Stimulated activated naive CD8-positive, alpha-beta T cell treated with anti-CD3 and anti-CD28 coated beads, Interleukin-15, Interleukin-2, amounts not matched to agents 100 ng/mL and 50 ng/mL, for 24 hours (primary cell): ENCODE measurements at regions not wholly inside any gene's neighbourhood (a gene's known extent, or its start where the extent isn't known, plus 50 kb on each side); places are given as distances from the start of the nearest gene placed in this dataset.

Experiments
- H3K27ac Mint-ChIP-seq: one replicate; pipeline ENCODE4 v1.8.0; 2021; ENCODE audit warnings: mild to moderate bottlenecking, mixed read lengths
- H3K27me3 Mint-ChIP-seq: one replicate; pipeline ENCODE4 v1.8.0; 2021; ENCODE audit warnings: mixed read lengths
- H3K36me3 Mint-ChIP-seq: one replicate; pipeline ENCODE4 v1.8.0; 2021; ENCODE audit warnings: low read depth, mixed read lengths
- H3K4me1 Mint-ChIP-seq: one replicate; pipeline ENCODE4 v1.8.0; 2021; ENCODE audit warnings: low read depth, mixed read lengths
- H3K4me3 Mint-ChIP-seq: one replicate; pipeline ENCODE4 v1.8.0; 2021; ENCODE audit warnings: mild to moderate bottlenecking, mixed read lengths
- H3K9me3 Mint-ChIP-seq: one replicate; pipeline ENCODE4 v1.8.0; 2021; ENCODE audit warnings: mixed read lengths

GRCh38 chr1:221888801-221889200 lies 146.9 kb upstream of the DUSP10 start:
- Mint-ChIP-seq H3K9me3 (no peaks in the 10 kb centered on the region), H3K4me1 (peaks cover 9% of the 10 kb centered on the region), H3K4me3 (no peak overlapping the region), H3K27me3 (peaks cover 19% of the 10 kb centered on the region), H3K36me3 (no peaks in the 10 kb centered on the region), H3K27ac (no peak overlapping the region)

DNA sequence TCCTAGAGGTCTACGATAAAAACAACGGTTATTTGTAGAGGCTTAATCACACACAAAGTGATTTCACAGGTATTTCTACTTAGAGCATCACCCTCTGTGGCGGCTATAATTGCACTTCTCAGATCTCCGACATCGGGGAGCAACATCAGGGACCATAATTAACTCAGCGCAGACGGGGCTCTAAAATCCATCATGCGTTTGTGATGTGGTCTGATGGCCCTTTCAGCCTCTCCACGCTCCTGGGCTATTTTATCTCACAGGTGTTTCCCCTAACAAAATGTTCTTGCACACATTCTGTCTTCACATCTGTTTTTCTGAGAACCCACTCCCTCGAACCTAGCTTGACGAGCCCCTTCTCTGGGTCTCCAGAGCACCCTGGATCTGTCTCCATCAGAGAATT lies 146.3 kb upstream of the DUSP10 start:
- H3K9me3 Mint-ChIP-seq: no peaks in the 10 kb centered on the region
- H3K27me3 Mint-ChIP-seq: peaks cover 19% of the 10 kb centered on the region
- no peak overlapping the region for H3K4me3 Mint-ChIP-seq
- H3K4me1 Mint-ChIP-seq: peaks cover 9% of the 10 kb centered on the region
- H3K36me3 Mint-ChIP-seq: no peaks in the 10 kb centered on the region
- H3K27ac Mint-ChIP-seq: no peak overlapping the region

DNA sequence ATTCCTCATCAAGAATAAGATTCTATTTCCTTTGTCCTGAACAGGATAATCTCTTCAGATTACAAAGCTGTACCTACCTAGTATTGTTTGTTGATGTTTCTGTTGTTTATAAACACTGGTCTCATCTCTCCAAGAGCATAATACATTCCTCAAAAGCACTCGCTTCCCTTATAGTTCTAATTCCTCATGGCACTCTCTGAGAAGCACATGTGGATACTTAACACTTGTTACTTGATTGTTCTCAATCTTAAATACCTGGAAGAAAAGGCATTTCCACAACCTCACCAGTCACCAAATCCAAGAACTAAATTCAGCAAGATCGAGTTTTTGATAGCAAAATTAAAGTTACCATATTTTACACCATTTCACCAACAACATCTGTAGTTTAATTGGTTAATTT lies 145.9 kb upstream of the DUSP10 start:
- Mint-ChIP-seq H3K4me1 (peaks cover 9% of the 10 kb centered on the region), H3K27ac (no peak overlapping the region), H3K27me3 (peaks cover 19% of the 10 kb centered on the region), H3K36me3 (no peaks in the 10 kb centered on the region), H3K9me3 (no peaks in the 10 kb centered on the region), H3K4me3 (no peak overlapping the region)

- H3K4me3 Mint-ChIP-seq: no peak overlapping the region
- no peak overlapping the region for H3K27ac Mint-ChIP-seq
- no peaks in the 10 kb centered on the region for H3K9me3 Mint-ChIP-seq
- peaks cover 19% of the 10 kb centered on the region for H3K27me3 Mint-ChIP-seq
- H3K4me1 Mint-ChIP-seq: peaks cover 9% of the 10 kb centered on the region
- H3K36me3 Mint-ChIP-seq: no peaks in the 10 kb centered on the region
These were observed 145.5 kb upstream of the DUSP10 start for GRCh38 chr1:221887415-221887746.

DNA sequence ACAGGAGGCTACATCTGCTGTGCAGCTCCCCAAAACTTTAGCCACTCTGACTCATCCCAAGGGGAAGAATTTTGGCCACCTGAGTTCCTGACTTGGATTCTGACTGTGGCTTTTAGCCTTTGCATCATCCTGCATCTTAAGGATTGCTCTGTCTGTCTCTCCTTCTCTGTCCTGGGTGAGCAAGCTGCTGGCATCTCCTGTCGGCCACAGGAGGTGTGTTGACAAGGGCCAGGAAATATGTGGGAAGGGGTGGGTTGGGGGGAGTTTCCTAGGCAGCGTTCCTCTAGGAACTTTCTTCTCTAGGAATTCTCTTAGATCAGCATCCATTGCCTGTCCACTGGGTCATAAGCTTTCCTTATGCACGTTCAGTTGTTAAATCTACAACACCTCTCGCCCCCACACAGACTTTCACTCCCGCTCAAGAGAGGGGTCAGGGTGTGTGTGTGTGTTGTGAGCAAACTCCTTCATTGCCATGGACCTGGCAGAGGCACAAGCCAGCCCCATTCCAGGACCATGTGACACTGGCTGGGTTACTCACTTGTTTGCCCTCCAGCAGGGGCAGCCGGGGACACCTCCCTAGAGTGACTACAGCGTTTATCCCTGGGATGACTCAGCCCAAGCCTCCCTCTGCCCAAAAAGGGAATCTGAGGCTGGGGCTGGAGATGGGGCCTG lies 145.0 kb upstream of the DUSP10 start:
- peaks cover 19% of the 10 kb centered on the region for H3K27me3 Mint-ChIP-seq
- no peaks in the 10 kb centered on the region for H3K9me3 Mint-ChIP-seq
- peaks cover 9% of the 10 kb centered on the region for H3K4me1 Mint-ChIP-seq
- no peak overlapping the region for H3K4me3 Mint-ChIP-seq
- H3K36me3 Mint-ChIP-seq: no peaks in the 10 kb centered on the region
- H3K27ac Mint-ChIP-seq: no peak overlapping the region

DNA sequence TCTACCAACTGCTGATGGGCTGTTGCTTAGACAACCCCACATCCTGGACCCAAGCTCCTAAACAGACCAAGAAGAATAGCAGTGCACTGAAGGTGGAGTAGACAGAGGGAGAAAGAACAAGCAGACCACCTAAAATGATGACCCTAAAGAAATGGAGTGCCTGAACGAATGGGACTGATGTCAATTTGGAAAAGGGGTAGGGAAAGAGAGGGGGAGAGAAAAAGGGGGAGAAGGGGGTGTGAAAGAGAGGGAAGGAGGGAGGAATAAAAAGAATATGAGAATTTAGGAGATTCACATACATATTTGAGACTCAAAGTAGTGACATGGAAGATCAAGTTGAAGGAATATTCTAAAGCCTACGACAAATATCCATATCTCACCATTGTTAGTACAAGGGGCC lies 144.4 kb upstream of the DUSP10 start:
- Mint-ChIP-seq H3K4me1 (peaks cover 9% of the 10 kb centered on the region), H3K27ac (no peak overlapping the region), H3K4me3 (no peak overlapping the region), H3K36me3 (no peaks in the 10 kb centered on the region), H3K27me3 (peaks cover 19% of the 10 kb centered on the region), H3K9me3 (no peaks in the 10 kb centered on the region)

- Mint-ChIP-seq H3K4me1 (peaks cover 5% of the 10 kb centered on the region), H3K27ac (no peak overlapping the region), H3K27me3 (peaks cover 19% of the 10 kb centered on the region), H3K4me3 (no peak overlapping the region), H3K9me3 (no peaks in the 10 kb centered on the region), H3K36me3 (no peaks in the 10 kb centered on the region)
These were observed 142.9 kb upstream of the DUSP10 start for GRCh38 chr1:221884821-221885220.

DNA sequence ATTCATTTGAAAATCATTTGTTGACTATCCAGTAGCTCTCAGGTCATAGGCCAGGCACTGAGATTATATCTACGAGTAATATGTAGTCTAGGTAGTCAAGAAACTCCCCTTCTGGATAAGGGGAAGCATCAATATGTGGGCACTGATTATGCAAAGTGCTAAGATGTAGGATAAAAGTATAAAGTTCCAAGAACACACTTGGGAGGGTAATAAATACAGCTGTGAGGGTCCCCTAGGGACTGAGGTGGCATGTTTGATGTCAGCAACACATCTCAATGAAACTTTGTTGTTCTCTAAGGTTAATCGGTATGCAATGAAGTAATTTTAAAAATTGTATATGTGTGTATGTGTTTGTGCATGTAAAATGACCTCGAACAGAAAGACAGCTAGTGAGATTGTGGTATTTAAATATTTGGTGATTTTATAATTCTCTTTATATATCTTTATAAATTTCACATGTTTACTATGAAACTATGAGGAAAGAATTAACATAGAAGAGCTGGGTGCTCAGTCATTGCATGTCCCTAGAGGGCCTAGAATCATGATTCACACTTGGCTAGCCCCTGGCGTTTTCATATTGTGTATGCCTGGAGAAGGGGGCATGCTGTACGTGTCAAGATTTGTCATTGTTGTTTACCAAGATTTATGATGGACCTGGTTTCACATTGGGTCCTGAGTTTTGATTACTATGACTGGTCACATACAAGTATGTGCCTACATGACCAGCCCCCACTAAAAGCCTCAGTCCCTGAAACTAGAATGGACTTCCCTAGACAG lies 140.1 kb upstream of the DUSP10 start:
- no peaks in the 10 kb centered on the region for H3K36me3 Mint-ChIP-seq
- peaks cover 18% of the 10 kb centered on the region for H3K4me1 Mint-ChIP-seq
- H3K27ac Mint-ChIP-seq: no peak overlapping the region
- H3K4me3 Mint-ChIP-seq: no peak overlapping the region
- no peaks in the 10 kb centered on the region for H3K9me3 Mint-ChIP-seq
- peaks cover 12% of the 10 kb centered on the region for H3K27me3 Mint-ChIP-seq

GRCh38 chr1:221880182-221880581 lies 138.3 kb upstream of the DUSP10 start:
- Mint-ChIP-seq H3K27ac (no peak overlapping the region), H3K36me3 (no peaks in the 10 kb centered on the region)

GRCh38 chr1:221878134-221878533 lies 136.2 kb upstream of the DUSP10 start:
- Mint-ChIP-seq H3K4me1 (peaks cover 26% of the 10 kb centered on the region), H3K9me3 (no peaks in the 10 kb centered on the region), H3K4me3 (no peak overlapping the region), H3K36me3 (no peaks in the 10 kb centered on the region), H3K27ac (no peak overlapping the region), H3K27me3 (peaks cover 8% of the 10 kb centered on the region)

More at GRCh38 chr1:221880182-221880581, 138.3 kb upstream of the DUSP10 start:
- H3K27me3 Mint-ChIP-seq: peaks cover 8% of the 10 kb centered on the region
- H3K4me3 Mint-ChIP-seq: no peak overlapping the region
- peaks cover 18% of the 10 kb centered on the region for H3K4me1 Mint-ChIP-seq
- H3K9me3 Mint-ChIP-seq: no peaks in the 10 kb centered on the region

GRCh38 chr1:221877311-221877710 lies 135.4 kb upstream of the DUSP10 start:
- H3K4me1 Mint-ChIP-seq: peaks cover 26% of the 10 kb centered on the region
- H3K4me3 Mint-ChIP-seq: no peak overlapping the region
- no peak overlapping the region for H3K27ac Mint-ChIP-seq
- H3K9me3 Mint-ChIP-seq: no peaks in the 10 kb centered on the region
- H3K36me3 Mint-ChIP-seq: no peaks in the 10 kb centered on the region
- H3K27me3 Mint-ChIP-seq: peaks cover 8% of the 10 kb centered on the region

DNA sequence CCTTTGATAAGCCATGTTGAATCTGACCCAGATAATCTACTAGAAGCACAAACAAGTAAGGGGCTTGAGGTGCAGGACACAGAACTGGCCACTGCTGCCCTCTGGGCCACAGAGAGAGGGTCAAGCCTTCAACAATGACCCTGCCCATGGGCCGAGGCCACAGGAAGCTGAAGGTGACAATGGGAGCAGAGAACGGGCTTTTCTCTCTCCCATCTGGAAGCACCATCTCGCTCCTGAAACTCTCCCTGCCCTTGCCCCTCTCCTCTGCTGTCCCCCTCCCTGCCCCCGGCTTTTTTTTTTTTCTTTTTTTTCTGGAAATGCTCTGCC lies 133.1 kb upstream of the DUSP10 start:
- H3K4me1 Mint-ChIP-seq: peaks cover 26% of the 10 kb centered on the region

DNA sequence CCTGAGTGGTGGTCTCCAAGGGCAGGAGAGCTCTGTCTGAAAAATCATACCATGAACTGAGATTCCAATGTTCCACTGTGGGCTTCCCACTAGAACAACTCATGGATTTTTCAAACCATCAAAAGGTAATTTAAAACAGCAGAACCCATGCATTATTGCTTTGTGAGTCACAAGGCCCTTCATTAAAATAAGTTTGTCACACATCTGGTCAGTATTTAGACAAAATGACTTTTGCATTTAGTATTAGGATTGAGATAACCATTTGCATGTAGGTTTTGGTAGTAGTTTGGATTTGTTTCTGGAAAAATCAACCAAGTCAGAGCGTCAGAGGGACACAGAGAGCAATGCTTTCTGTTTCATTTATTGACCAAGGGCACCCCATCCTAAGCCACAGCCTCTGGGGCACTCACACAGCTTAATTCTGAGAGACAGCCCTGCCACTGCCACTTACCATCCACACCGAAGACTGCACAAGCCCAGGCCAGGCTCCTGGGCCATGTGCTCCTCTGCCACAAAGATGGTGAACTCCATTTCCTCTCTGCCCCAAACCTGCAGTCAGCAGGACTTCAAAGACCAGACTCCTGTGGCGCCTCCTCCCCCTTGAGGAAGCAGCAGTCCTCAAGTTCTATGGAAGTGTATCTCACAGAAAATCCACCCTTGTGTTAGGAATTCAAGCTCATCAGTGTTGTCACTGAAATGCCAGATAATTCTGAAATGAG lies 132.6 kb upstream of the DUSP10 start:
- Mint-ChIP-seq H3K27me3 (peaks cover 8% of the 10 kb centered on the region), H3K27ac (no peak overlapping the region), H3K36me3 (no peaks in the 10 kb centered on the region), H3K4me3 (no peak overlapping the region), H3K9me3 (no peaks in the 10 kb centered on the region), H3K4me1 (peaks cover 26% of the 10 kb centered on the region)

More for the DNA sequence above, 133.1 kb upstream of the DUSP10 start:
- Mint-ChIP-seq H3K4me3 (no peak overlapping the region), H3K36me3 (no peaks in the 10 kb centered on the region), H3K27ac (no peak overlapping the region), H3K27me3 (peaks cover 8% of the 10 kb centered on the region), H3K9me3 (no peaks in the 10 kb centered on the region)

GRCh38 chr1:221873673-221874072 lies 131.8 kb upstream of the DUSP10 start:
- H3K4me1 Mint-ChIP-seq: peaks cover 18% of the 10 kb centered on the region
- H3K27me3 Mint-ChIP-seq: peaks cover 5% of the 10 kb centered on the region
- no peaks in the 10 kb centered on the region for H3K9me3 Mint-ChIP-seq
- no peaks in the 10 kb centered on the region for H3K36me3 Mint-ChIP-seq
- peak overlapping the region; percentile 33 for H3K27ac Mint-ChIP-seq
- H3K4me3 Mint-ChIP-seq: no peak overlapping the region

DNA sequence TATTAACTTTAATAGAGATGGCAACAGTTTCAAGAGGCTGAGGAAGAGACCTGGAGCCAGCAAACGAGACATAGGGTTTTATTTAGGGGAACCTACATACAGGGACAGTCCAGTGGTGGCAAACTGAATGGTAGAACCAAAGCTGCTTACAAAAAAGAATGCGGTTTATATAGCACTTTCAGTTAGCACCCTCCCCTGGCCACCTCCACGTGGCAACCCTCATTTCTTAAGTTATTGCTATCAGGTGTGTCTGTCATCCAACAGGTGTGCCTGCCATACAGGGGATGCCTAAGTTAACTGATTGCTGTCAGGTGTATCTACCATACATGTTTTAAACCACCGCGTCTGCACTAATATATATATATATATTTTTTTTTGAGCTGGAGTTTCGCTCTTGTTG lies 129.2 kb upstream of the DUSP10 start:
- Mint-ChIP-seq H3K4me1 (peaks cover 9% of the 10 kb centered on the region), H3K27ac (no peak overlapping the region), H3K27me3 (no peaks in the 10 kb centered on the region), H3K4me3 (no peak overlapping the region), H3K9me3 (no peaks in the 10 kb centered on the region), H3K36me3 (no peaks in the 10 kb centered on the region)
